ENCODE measurements at regions not wholly inside any gene's neighbourhood (a gene's known extent, or its start where the extent isn't known, plus 50 kb on each side); places are given as distances from the start of the nearest gene placed in this dataset.

DNA sequence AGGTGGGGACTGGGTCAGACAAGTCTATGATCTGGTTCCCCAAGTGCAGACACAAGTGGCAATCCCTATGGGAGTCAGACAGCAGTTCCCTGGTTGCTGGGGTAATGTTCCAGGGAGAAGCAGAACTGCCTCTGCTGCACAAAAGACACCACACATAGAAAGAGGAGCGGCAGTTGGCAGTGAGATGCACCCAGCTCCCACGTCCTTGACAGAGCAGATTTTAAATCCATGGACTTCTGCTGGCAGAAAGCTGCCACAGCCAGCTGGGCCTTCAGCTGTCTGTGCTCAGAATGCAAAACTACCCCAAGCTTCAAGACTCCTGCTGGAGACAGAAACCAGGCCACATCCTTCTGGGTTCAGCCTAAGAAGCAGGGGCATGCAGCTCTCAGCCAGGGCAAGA, 147.2 kb downstream of the ETAA1 start:
- Mint-ChIP-seq H3K4me3 (no peak overlapping the region), H3K27me3 (peaks cover 1% of the 10 kb centered on the region), H3K27ac (no peak overlapping the region), H3K4me1 (ENCODE audit: low read depth) (no peaks in the 10 kb centered on the region), H3K9me3 (peaks cover 5% of the 10 kb centered on the region), H3K36me3 (ENCODE audit: low read depth) (no peaks in the 10 kb centered on the region)
- no peak for ATAC-seq
- intact Hi-C loops (cut with micrococcal nuclease), result no loop called here
- CTCF ChIA-PET, result no interaction called here
- TF ChIP-seq CTCF (IDR thresholded peaks at IDR 0.05), result no peak
- DNase-seq, result no peak
- POLR2A ChIA-PET, result no interaction called here

GRCh38 chr2:67548317-67549201, 151.4 kb downstream of the ETAA1 start:
- peaks cover 3% of the 10 kb centered on the region for H3K27me3 Mint-ChIP-seq
- H3K4me1 Mint-ChIP-seq (ENCODE audit: low read depth), result no peaks in the 10 kb centered on the region
- POLR2A ChIA-PET, result no interaction called here
- ATAC-seq, result no peak
- H3K9me3 Mint-ChIP-seq, result peaks cover 3% of the 10 kb centered on the region
- no peak for DNase-seq
- CTCF ChIA-PET, result no interaction called here
- no peak for TF ChIP-seq CTCF (IDR thresholded peaks at IDR 0.05)
- H3K36me3 Mint-ChIP-seq (ENCODE audit: low read depth), result no peaks in the 10 kb centered on the region
- intact Hi-C loops (cut with micrococcal nuclease), result no loop called here
- H3K4me3 Mint-ChIP-seq, result no peak overlapping the region
- no peak overlapping the region for H3K27ac Mint-ChIP-seq

DNA sequence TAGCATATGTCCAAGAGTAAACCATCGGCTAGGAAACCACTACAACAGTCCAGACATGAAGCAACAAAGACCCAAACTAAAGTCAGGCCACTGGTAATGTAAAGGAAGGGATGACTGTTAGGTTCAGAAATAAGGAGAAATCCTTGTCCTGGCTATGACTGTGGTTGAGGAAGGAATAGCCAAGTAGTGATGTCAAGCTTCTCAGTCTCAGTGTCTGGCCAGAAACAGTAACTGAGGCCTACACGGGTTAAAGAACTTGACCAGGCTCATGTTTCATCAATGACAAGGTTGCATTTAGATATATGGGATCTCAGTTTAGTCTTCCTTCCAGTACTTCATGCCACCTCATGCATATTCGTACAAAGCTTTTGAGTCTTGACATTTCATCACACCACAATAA, 162.0 kb downstream of the ETAA1 start:
- no peak for TF ChIP-seq CTCF (IDR thresholded peaks at IDR 0.05)
- H3K36me3 Mint-ChIP-seq (ENCODE audit: low read depth), result no peaks in the 10 kb centered on the region
- H3K9me3 Mint-ChIP-seq, result no peaks in the 10 kb centered on the region
- DNase-seq, result no peak
- no peak for ATAC-seq
- intact Hi-C loops (cut with micrococcal nuclease), result no loop called here
- H3K4me1 Mint-ChIP-seq (ENCODE audit: low read depth), result no peaks in the 10 kb centered on the region
- CTCF ChIA-PET, result no interaction called here
- POLR2A ChIA-PET, result no interaction called here
- H3K27ac Mint-ChIP-seq, result no peak overlapping the region
- no peak overlapping the region for H3K4me3 Mint-ChIP-seq
- H3K27me3 Mint-ChIP-seq, result no peaks in the 10 kb centered on the region

GRCh38 chr2:67560771-67561456, 163.8 kb downstream of the ETAA1 start:
- Mint-ChIP-seq H3K4me1 (ENCODE audit: low read depth) (no peaks in the 10 kb centered on the region), H3K4me3 (no peak overlapping the region), H3K9me3 (no peaks in the 10 kb centered on the region), H3K27ac (no peak overlapping the region), H3K36me3 (ENCODE audit: low read depth) (no peaks in the 10 kb centered on the region), H3K27me3 (no peaks in the 10 kb centered on the region)
- no peak for DNase-seq
- intact Hi-C loops (cut with micrococcal nuclease), result no loop called here
- ChIA-PET CTCF (no interaction called here), POLR2A (no interaction called here)
- no peak for ATAC-seq
- no peak for TF ChIP-seq CTCF (IDR thresholded peaks at IDR 0.05)

- Mint-ChIP-seq H3K4me3 (no peak overlapping the region), H3K27me3 (no peaks in the 10 kb centered on the region), H3K4me1 (ENCODE audit: low read depth) (no peaks in the 10 kb centered on the region), H3K36me3 (ENCODE audit: low read depth) (no peaks in the 10 kb centered on the region), H3K9me3 (no peaks in the 10 kb centered on the region), H3K27ac (no peak overlapping the region)
- no peak for TF ChIP-seq CTCF (IDR thresholded peaks at IDR 0.05)
- ATAC-seq (no peak), DNase-seq (no peak)
- ChIA-PET POLR2A (no interaction called here), CTCF (no interaction called here)
- intact Hi-C loops (cut with micrococcal nuclease), result no loop called here
Measured at GRCh38 chr2:67561457-67561965, 164.4 kb downstream of the ETAA1 start.
